MCF 10A (cell line): ENCODE measurements at regions not wholly inside any gene's neighbourhood (a gene's known extent, or its start where the extent isn't known, plus 50 kb on each side); places are given as distances from the start of the nearest gene placed in this dataset.

Experiments used
- BruUV-seq: library from RNA; stranded (reverse); fragments of 400-500 nt; replicated peaks from 2 replicates; lab custom pipeline; 2021; lab: Mats Ljungman, UMichigan
- CTCF ChIA-PET: fragments of 300-600 bp; sonication (Branson Sonifier 250); formaldehyde crosslinking; extraction: SDS; loops from one replicate; lab custom pipeline; 2021; ENCODE audit warnings: antibody characterized with exemption, inconsistent platforms; lab: Yijun Ruan, JAX
- POLR2A ChIA-PET: fragments of 300-600, 350-650 bp; sonication (Branson Sonifier 250); formaldehyde crosslinking; extraction: SDS; loops from one replicate; lab custom pipeline; 2020; ENCODE audit warnings: antibody characterized with exemption, inconsistent platforms; lab: Yijun Ruan, JAX
- DNase-seq: peaks from one replicate; pipeline ENCODE4 v3.0.0-alpha.2; 2018; ENCODE audit not compliant: unreplicated experiment
- H3K27ac Mint-ChIP-seq: one replicate; pipeline ENCODE4 v1.8.0; 2022; ENCODE audit warnings: mild to moderate bottlenecking, low read depth, mixed read lengths; ENCODE audit not compliant: unreplicated experiment
- H3K27me3 Mint-ChIP-seq: one replicate; pipeline ENCODE4 v1.8.0; 2022; ENCODE audit warnings: mixed read lengths; ENCODE audit not compliant: insufficient read depth, unreplicated experiment
- H3K36me3 Mint-ChIP-seq: one replicate; pipeline ENCODE4 v1.8.0; 2022; ENCODE audit warnings: mild to moderate bottlenecking, moderate library complexity, mixed read lengths; ENCODE audit not compliant: insufficient read depth, unreplicated experiment
- H3K4me1 Mint-ChIP-seq: one replicate; pipeline ENCODE4 v1.8.0; 2022; ENCODE audit warnings: mixed read lengths; ENCODE audit not compliant: insufficient read depth, unreplicated experiment
- H3K4me3 Mint-ChIP-seq: one replicate; pipeline ENCODE4 v1.8.0; 2022; ENCODE audit warnings: mild to moderate bottlenecking, moderate library complexity, mixed read lengths; ENCODE audit not compliant: unreplicated experiment
- H3K9me3 Mint-ChIP-seq: one replicate; pipeline ENCODE4 v1.8.0; 2022; ENCODE audit warnings: mixed read lengths; ENCODE audit not compliant: unreplicated experiment
- intact Hi-C: fragments of 100-400 bp; cut with micrococcal nuclease; formaldehyde crosslinking; loops from 2 replicates; pipeline ENCODE4 v1.14.1; 2022
- TF ChIP-seq, protein P1 (sequence below): fragments of 200-600 bp; IDR thresholded peaks from one replicate; pipeline ENCODE4 v1.8.0; 2022; ENCODE audit warnings: antibody characterized with exemption, mild to moderate bottlenecking; ENCODE audit not compliant: unreplicated experiment

DNA sequence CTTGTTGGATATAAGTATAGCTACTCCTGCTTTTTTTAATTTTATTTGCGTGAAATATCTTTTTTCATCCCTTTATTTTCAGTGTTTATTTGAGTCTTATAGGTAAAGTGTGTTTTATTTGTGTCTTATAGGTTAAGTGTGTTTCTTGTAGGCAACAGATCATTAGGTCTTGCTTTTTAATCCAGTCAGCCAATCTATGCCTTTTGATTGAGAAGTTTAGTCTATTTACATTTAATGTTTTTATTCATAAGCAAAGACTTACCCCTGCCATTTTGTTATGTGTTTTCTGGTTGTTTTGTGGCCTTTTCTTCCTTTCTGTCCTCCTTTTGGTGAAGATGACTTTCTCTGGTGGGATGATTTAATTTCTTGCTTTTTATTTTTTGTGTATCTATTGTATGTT lies 232.0 kb downstream of the RAP2B start:
- BruUV-seq: no TSS peak
- TF ChIP-seq, protein P1, sequence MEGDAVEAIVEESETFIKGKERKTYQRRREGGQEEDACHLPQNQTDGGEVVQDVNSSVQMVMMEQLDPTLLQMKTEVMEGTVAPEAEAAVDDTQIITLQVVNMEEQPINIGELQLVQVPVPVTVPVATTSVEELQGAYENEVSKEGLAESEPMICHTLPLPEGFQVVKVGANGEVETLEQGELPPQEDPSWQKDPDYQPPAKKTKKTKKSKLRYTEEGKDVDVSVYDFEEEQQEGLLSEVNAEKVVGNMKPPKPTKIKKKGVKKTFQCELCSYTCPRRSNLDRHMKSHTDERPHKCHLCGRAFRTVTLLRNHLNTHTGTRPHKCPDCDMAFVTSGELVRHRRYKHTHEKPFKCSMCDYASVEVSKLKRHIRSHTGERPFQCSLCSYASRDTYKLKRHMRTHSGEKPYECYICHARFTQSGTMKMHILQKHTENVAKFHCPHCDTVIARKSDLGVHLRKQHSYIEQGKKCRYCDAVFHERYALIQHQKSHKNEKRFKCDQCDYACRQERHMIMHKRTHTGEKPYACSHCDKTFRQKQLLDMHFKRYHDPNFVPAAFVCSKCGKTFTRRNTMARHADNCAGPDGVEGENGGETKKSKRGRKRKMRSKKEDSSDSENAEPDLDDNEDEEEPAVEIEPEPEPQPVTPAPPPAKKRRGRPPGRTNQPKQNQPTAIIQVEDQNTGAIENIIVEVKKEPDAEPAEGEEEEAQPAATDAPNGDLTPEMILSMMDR: no peak
- POLR2A ChIA-PET: interaction anchor here (1.0 kb wide), 1 partner anchor 23 kb away, joined by 4 read pairs; no protein-coding TSS in a partner anchor

DNA sequence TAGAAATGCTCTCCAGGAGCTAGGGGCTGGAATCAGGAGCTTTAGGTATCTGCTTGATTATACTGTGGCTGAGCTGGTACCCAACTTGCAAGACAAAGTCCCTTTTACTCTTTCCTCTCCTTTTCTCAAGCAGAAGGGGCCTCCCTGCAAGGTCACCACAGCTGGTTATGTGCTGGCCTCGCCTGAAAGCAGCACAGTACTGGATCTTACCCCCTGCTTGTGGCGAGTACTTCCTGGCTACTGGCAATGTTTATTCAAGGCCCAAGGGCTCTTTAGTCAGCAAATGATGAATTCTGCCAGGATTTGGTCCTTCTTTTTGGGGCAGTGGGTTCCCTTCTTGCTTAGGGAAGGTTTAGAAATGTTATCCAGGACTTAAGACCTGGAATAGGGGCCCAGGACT lies 234.6 kb downstream of the RAP2B start:
- no TSS peak for BruUV-seq
- no peak overlapping the region for H3K27ac Mint-ChIP-seq
- ChIA-PET CTCF (no interaction called here), POLR2A (no interaction called here)
- TF ChIP-seq, protein P1: no peak
- intact Hi-C loops: no loop called here
- H3K9me3 Mint-ChIP-seq: peaks cover 22% of the 10 kb centered on the region
- no peaks in the 10 kb centered on the region for H3K36me3 Mint-ChIP-seq
- H3K27me3 Mint-ChIP-seq: no peaks in the 10 kb centered on the region
- no peak for DNase-seq
- H3K4me3 Mint-ChIP-seq: no peak overlapping the region
- H3K4me1 Mint-ChIP-seq: peaks cover 30% of the 10 kb centered on the region

More for the DNA sequence above, 232.0 kb downstream of the RAP2B start:
- Mint-ChIP-seq H3K4me1 (peaks cover 7% of the 10 kb centered on the region), H3K27me3 (no peaks in the 10 kb centered on the region), H3K9me3 (peaks cover 22% of the 10 kb centered on the region), H3K27ac (no peak overlapping the region), H3K36me3 (no peaks in the 10 kb centered on the region), H3K4me3 (no peak overlapping the region)
- CTCF ChIA-PET: interaction anchor here (0.6 kb wide), 1 partner anchor 47 kb away, joined by 3 read pairs; no protein-coding TSS in a partner anchor
- intact Hi-C loops: no loop called here
- DNase-seq: no peak

DNA sequence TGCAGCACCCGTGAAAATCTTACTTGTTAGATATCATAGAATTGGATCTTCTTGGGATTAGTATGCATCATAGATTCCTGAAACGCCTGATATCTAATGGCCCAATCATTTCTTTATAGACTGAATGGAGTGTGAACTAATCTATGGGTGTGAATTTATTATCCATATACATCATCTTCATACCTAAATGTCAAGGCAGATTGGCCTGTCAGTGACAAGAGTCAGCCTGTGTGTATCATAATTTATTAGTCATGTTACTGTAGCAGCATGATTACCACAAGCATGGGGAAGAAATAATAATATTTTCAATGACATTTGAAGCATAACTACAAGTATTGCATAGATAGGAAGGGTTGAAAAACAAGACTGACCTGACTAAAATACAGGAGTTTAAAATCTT lies 235.8 kb downstream of the RAP2B start:
- ChIA-PET CTCF (no interaction called here), POLR2A (no interaction called here)
- intact Hi-C loops: no loop called here
- Mint-ChIP-seq H3K36me3 (no peaks in the 10 kb centered on the region), H3K4me3 (no peak overlapping the region), H3K27ac (no peak overlapping the region), H3K27me3 (no peaks in the 10 kb centered on the region), H3K9me3 (peaks cover 16% of the 10 kb centered on the region), H3K4me1 (peaks cover 30% of the 10 kb centered on the region)
- no peak for DNase-seq
- TF ChIP-seq, protein P1: no peak
- BruUV-seq: no TSS peak

DNA sequence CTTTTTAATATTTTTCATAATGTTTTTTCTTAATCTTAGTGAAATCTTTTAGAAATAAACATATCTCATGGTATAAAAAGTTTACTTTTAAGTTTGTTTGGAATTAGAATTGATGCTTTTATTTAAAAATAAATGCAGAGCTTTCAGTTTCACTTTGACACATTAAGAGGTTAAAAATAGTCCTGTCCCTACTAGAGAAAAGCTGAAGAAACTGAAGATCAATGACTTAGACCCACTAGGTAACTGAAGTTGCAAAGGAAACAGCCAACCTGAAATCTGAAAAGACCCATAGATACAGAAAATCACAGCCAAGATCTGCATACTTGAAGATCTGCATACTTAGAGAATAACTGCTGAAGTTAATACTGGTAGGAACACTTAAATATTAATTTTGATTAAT lies 237.6 kb downstream of the RAP2B start:
- no peaks in the 10 kb centered on the region for H3K36me3 Mint-ChIP-seq
- ChIA-PET POLR2A (interaction anchor here (0.5 to 1.7 kb wide), 5 partner anchors 27 to 239 kb away, joined by 3 to 6 read pairs (median 4); no protein-coding TSS in a partner anchor), CTCF (interaction anchor here (0.6 to 1.4 kb wide), 3 partner anchors 30 to 114 kb away, joined by 3 to 4 read pairs (median 3); no protein-coding TSS in a partner anchor)
- TF ChIP-seq, protein P1: no peak
- BruUV-seq: no TSS peak
- H3K4me1 Mint-ChIP-seq: peaks cover 30% of the 10 kb centered on the region
- intact Hi-C loops: no loop called here
- peak overlapping the region; percentile 29 for H3K4me3 Mint-ChIP-seq
- no peaks in the 10 kb centered on the region for H3K27me3 Mint-ChIP-seq
- peak overlapping the region; percentile 36 for H3K27ac Mint-ChIP-seq
- DNase-seq: no peak
- H3K9me3 Mint-ChIP-seq: no peaks in the 10 kb centered on the region
